ENCODE measurements at regions not wholly inside any gene's neighbourhood (a gene's known extent, or its start where the extent isn't known, plus 50 kb on each side); places are given as distances from the start of the nearest gene placed in this dataset.

- TF ChIP-seq CTCF (IDR thresholded peaks at IDR 0.05; ENCODE audit: insufficient read depth, low read length) (no peak), GABPA (IDR thresholded peaks at IDR 0.05; ENCODE audit: low read depth) (no peak), REST (IDR thresholded peaks at IDR 0.05; ENCODE audit: insufficient replicate concordance, low read depth) (no peak)
These were observed 63.4 kb upstream of the ARAP3 start for GRCh38 chr5:141745390-141745789.
